NCI-H2107 treated with DMSO at 0.1 percent for 48 hours (cell line): ENCODE measurements at regions not wholly inside any gene's neighbourhood (a gene's known extent, or its start where the extent isn't known, plus 50 kb on each side); places are given as distances from the start of the nearest gene placed in this dataset.

Source experiments
- DNase-seq: peaks from one replicate; lab custom pipeline; 2025; ENCODE audit not compliant: unreplicated experiment; lab: John Stamatoyannopoulos, UW

DNA sequence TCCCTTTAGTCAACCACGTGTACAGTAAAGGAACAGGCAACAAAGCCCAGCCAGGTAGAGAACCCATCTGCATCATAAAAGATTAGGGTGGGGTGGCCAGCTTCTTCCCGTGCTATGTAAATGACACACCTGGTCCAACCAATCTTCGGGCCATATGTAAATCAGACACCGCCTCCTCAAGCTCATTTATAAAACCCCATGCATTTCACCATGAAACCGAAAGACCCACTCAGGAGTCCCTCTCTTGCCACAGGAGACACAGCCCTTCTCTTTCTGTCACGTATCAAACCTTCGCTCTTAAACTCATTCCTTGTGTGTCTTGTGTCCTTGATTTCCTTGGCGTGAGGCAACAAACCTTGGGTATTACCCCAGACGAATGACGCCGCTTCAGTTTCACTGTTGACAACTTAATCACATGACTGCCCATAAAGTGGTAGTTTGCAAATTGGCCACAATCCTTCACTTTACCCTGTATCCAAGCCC is 59.8 kb upstream of the TBPL2 start:
- DNase-seq, result no peak

DNA sequence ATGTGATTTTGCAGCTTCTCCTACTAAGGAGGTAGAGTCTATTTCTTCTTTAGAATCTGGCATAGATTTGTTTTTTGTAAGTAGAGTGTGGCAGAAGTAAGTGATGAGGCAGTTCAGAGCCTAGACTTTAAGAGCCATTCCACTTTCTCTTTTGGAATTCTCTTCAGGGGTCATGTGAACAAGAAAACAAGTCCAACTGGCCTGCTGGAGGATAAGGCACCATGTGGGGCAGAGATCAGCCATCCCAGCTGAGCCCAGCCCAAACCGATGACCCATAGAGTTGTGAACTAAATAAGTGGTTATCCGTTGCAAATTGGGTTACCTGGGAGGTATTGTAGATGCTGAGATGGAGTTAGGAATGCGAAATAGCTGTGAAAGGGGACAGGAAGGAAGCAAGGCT is 60.3 kb upstream of the TBPL2 start:
- no peak for DNase-seq

DNA sequence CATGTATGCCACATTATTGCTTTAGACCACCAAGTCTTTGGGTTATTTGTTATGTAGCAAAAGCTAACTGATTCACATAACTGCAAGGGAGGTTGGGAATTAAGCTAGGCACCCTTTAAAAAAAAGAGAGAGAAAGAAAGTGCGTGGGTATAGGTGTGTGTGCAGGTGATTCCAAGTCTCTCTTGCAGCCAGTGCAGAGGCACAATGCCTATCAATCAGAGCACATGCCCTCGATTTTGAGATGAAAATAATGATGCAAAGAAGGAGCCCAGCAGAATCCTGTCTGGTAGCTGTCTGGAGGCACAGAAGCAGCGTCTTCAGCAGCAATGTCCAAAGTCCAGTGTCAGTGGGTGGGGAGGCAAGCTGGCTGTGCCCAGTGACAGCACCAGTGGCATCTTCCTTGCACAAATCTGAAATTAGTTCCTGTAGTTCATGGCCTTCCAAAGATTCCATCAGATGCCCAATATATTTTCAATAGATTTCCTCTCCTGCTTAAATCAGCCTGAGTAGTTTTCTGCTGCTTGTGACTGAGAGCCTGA is 62.4 kb upstream of the TBPL2 start:
- DNase-seq, result no peak

DNA sequence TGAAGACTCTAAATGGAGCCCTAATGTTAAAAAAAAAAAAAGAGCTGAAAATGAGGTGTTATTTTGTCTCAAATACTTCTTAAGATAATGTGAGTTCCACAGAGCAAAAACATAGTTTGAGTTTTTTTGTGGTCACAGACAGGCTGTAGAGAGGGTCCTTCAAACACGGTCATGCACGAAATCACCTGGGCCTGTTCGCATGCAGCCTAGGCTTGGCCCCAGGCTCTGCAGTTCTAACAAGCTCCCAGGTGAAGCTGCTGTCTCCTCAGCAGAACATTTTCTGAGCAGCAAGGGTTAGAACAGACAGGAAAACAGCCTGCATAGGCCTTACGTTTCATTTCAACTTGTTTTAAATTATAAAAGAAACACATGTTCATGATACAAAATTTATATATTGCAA is 65.4 kb upstream of the TBPL2 start:
- peak; percentile 30 for DNase-seq

DNA sequence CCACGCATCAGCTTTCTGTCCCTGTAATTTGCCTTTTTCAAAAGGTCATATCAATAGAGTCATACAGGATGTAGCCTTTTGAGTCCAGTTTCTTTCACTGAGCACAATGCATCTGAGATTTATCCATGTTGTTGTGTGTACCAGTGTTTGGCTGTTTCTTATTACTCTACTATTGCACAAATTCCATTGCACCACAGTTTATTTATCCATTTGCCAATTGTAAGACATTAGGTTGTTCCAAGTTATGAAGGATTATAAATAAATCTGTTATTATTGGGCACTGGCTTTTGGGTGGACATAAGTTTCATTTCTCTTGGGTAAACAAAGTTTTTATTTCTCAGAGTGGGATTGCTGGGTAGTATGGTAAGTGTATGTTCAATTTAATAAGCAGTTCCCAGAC is 68.3 kb upstream of the TBPL2 start:
- no peak for DNase-seq

DNA sequence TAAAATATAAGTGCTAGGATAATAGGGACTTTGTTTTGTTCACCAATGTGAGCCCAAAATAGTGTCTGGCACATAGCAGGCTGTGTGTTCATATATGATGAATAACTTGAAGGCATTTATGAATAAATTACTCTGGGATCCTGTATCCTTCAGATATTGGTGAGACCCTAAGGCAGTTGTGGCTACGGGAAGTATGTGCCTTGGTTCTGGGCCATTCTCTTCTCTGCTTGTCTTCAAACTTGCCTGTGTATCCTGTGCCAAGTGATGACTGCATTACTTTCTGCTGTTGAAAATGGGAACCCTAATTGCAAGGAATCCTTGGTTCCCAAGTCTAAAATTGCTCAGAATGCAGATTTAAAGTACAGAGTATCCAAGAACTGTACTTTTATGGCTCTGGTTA is 67.6 kb upstream of the KTN1 start:
- no peak for DNase-seq

DNA sequence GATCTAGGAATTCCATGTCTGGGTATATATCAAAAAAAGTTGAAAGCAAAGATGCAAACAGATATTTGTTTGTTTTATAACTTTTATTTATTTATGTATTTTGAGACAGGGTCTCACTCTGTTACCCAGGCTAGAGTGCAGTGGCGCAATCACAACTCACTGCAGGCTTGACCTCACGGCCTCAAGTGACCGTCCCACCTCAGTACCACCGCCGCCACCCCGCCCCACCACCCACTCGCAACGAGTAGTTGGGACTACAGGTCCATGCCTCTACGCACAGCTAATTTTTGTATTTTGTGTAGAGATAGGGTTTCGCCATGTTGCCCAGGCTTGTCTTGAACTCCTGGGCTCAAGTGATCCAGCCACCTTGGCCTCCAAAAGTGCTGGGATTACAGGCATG is 66.5 kb upstream of the KTN1 start:
- DNase-seq, result no peak

DNA sequence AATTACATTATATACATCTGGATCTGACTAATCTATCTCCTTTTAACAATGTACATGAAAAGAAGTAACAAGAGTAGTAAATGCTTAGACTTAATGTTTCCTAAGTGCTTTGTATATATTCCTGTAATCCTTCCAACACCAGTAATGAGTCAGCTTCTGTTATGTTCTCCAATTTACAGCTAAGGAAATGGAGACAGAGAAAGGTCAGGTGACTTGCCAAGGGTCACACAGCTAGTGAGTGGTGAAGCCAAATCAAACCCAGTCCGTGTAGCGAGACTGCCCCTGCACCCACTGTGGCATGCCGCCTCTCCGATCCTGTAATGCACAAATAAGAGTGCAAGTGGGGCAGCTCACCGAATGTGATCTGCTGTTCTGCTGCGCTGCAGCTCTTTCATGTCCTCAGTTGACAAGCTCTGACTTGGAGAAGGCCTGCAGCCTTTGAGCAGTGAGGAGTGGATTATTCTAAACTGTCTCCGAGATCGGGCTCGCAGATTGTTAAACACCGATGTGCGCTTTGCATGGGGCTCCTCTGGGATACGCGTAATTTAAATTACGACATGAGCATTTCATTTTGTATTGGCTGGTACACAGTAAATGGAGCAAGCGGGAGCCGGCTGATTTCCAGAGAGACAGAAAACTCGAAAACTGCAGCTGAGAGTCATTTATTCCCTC is 65.1 kb upstream of the KTN1 start:
- no peak for DNase-seq

DNA sequence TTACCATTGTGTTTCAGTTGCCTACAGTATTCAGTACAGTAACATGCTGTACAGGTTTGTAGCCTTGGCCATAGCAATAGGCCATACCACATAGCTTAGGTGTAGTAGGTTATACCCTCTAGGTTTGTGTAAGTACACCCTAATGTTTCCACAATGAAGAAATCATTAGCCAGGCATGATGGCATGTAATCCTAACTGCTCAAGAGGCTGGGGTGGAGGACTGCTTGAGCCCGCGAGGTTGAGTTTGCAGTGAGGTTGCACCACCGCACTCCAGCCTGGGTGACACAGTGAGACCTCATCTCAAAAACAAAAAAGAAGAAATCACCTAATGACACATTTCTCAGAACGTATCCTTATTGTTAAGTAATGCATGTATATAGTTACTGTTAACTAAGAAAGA is 63.2 kb upstream of the KTN1 start:
- DNase-seq, result no peak

DNA sequence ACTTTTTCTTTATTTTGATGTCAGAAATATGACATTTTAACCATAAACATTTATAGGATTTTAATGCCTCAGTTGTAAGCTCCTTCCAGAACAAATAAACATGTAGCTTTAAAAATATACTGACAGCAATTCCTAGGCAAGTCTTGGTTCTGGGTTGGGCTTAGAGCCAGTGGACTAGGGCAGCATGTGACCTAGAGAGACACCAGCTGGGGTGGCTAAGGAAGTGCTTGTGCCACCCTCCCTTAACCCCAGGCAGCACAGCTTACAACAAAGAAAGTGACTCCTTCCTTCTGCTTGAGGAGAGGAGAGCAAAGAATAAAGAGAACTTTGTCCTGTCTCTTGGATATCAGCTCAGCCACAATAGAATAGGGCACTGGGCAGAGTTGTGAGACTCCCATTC is 61.6 kb upstream of the KTN1 start:
- DNase-seq, result no peak

DNA sequence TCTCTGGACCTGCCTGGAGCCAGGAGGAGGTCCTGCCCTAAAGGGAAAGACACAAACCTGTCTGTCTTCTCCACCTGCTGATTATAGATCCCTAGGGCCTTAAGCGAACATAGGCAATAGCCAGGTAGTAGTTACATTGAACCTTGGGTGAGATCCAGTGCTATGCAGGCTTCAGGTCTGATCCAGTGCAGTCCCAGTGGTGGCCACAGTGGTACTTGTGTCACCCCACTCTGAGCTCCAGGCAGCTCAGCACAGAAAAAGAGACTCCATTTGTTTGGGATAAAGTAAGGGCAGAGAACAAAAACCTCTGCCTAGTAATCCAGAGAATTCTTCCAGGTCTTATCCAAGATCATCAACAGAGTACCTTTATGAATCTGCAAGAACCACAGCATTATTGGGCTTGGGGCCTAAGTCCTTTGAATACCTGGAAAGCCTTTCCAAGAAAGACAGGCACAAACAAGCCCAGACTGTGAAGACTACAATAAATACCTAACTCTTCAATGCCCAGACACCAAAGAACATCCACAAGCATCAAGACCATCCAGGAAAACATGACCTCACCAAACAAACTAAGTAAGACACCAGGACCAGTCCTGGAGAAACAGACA is 60.4 kb upstream of the KTN1 start:
- no peak for DNase-seq

DNA sequence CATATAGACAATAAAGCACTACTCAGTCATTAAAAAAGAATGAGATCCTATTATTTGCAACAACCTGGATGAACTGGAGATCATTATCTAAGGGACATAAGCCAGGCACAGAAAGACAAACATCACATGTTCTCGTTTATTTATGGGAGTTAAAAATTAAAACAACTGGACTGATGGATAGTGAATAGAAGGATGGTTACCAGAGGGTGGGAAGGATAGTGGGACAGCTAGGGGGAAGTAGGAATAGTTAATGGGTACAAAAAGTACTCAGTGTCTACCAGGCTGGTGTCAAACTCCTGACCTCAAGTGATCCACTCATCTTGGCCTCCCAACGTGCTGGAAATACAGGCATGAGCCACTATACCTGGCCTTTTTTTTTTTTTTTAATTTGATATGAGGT is 56.7 kb upstream of the KTN1 start:
- no peak for DNase-seq
